ENCODE measurements at regions not wholly inside any gene's neighbourhood (a gene's known extent, or its start where the extent isn't known, plus 50 kb on each side); places are given as distances from the start of the nearest gene placed in this dataset.
"Not testable (repeated sequence)": the region's sequence is repeated elsewhere in the genome, so short reads cannot be mapped to it uniquely, and the experiment has no call there.

DNA sequence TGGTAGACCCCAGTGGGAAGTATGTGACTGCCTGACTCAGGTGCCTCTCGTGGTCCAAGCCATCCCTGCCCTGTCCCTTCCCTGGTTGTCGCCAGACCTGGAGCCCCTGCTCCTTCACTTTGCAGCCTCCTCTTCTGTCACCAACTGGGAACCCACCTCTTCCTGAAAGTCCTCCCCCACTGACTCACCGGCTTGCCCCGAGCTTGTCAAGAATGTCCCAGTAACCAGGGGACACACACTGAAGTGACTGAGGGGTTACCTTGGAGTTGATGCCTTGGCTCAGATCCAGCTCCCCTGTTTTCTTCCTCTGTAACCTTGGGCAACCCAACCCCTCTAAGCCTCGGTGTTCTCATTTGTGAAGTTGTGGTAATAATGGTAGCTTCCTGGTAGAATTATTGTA lies 155.4 kb downstream of the OR4F15 start:
- TF ChIP-seq, protein P1, sequence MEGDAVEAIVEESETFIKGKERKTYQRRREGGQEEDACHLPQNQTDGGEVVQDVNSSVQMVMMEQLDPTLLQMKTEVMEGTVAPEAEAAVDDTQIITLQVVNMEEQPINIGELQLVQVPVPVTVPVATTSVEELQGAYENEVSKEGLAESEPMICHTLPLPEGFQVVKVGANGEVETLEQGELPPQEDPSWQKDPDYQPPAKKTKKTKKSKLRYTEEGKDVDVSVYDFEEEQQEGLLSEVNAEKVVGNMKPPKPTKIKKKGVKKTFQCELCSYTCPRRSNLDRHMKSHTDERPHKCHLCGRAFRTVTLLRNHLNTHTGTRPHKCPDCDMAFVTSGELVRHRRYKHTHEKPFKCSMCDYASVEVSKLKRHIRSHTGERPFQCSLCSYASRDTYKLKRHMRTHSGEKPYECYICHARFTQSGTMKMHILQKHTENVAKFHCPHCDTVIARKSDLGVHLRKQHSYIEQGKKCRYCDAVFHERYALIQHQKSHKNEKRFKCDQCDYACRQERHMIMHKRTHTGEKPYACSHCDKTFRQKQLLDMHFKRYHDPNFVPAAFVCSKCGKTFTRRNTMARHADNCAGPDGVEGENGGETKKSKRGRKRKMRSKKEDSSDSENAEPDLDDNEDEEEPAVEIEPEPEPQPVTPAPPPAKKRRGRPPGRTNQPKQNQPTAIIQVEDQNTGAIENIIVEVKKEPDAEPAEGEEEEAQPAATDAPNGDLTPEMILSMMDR (IDR thresholded peaks at IDR 0.05; ENCODE audit: poor library complexity, severe bottlenecking), result not testable (repeated sequence)
- not testable (repeated sequence) for TF ChIP-seq POLR2AphosphoS5 (IDR thresholded peaks at IDR 0.05); TAF1 (IDR thresholded peaks at IDR 0.05; ENCODE audit: low read depth); EP300 (conservative IDR thresholded peaks at IDR 0.05; ENCODE audit: poor library complexity, severe bottlenecking); EZH2 (IDR thresholded peaks at IDR 0.05; ENCODE audit: borderline replicate concordance, insufficient read depth, low read length, poor library complexity, severe bottlenecking); RAD21 (conservative IDR thresholded peaks at IDR 0.05); SMC3 (conservative IDR thresholded peaks at IDR 0.05; ENCODE audit: poor library complexity); MXI1 (conservative IDR thresholded peaks at IDR 0.05; ENCODE audit: poor library complexity, severe bottlenecking)
- TF ChIP-seq, protein P2, sequence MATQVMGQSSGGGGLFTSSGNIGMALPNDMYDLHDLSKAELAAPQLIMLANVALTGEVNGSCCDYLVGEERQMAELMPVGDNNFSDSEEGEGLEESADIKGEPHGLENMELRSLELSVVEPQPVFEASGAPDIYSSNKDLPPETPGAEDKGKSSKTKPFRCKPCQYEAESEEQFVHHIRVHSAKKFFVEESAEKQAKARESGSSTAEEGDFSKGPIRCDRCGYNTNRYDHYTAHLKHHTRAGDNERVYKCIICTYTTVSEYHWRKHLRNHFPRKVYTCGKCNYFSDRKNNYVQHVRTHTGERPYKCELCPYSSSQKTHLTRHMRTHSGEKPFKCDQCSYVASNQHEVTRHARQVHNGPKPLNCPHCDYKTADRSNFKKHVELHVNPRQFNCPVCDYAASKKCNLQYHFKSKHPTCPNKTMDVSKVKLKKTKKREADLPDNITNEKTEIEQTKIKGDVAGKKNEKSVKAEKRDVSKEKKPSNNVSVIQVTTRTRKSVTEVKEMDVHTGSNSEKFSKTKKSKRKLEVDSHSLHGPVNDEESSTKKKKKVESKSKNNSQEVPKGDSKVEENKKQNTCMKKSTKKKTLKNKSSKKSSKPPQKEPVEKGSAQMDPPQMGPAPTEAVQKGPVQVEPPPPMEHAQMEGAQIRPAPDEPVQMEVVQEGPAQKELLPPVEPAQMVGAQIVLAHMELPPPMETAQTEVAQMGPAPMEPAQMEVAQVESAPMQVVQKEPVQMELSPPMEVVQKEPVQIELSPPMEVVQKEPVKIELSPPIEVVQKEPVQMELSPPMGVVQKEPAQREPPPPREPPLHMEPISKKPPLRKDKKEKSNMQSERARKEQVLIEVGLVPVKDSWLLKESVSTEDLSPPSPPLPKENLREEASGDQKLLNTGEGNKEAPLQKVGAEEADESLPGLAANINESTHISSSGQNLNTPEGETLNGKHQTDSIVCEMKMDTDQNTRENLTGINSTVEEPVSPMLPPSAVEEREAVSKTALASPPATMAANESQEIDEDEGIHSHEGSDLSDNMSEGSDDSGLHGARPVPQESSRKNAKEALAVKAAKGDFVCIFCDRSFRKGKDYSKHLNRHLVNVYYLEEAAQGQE (IDR thresholded peaks at IDR 0.05; ENCODE audit: borderline replicate concordance), result not testable (repeated sequence)

Data from neural cell (in vitro differentiated cells).